ENCODE measurements at regions not wholly inside any gene's neighbourhood (a gene's known extent, or its start where the extent isn't known, plus 50 kb on each side); places are given as distances from the start of the nearest gene placed in this dataset.

- no peak for ATAC-seq
- H3K36me3 ChIP-seq (ENCODE audit: control insufficient read depth, insufficient read depth, low read length), result no peaks in the 10 kb centered on the region
- intact Hi-C loops (cut with micrococcal nuclease), result no loop called here
Measured at GRCh38 chr6:9532621-9533557, 882.0 kb downstream of the TFAP2A start.

GRCh38 chr6:9527679-9528286 lies 887.1 kb downstream of the TFAP2A start:
- Mint-ChIP-seq H3K36me3 (no peaks in the 10 kb centered on the region), H3K27ac (no peak overlapping the region), H3K9me3 (peaks cover 4 to 15% of the 10 kb centered on the region in 2 donors), H3K4me1 (no peaks in the 10 kb centered on the region), H3K4me3 (no peak overlapping the region), H3K27me3 (ENCODE audit: low read depth in 2 of 2) (no peaks in the 10 kb centered on the region)
- Histone ChIP-seq H3K4me1 (ENCODE audit: control insufficient read depth, insufficient read depth, low read length) (no peaks in the 10 kb centered on the region), H3K36me3 (ENCODE audit: control insufficient read depth, insufficient read depth, low read length) (no peaks in the 10 kb centered on the region), H3K27ac (ENCODE audit: low read length) (no peak overlapping the region), H3K27me3 (ENCODE audit: control insufficient read depth, insufficient read depth, low read length) (no peaks in the 10 kb centered on the region), H3K4me3 (ENCODE audit: low read length) (no peak overlapping the region), H3K9me3 (ENCODE audit: control insufficient read depth, insufficient read depth, low read length) (no peaks in the 10 kb centered on the region)
- no peak for ATAC-seq
- no peak for TF ChIP-seq CTCF (IDR thresholded peaks at IDR 0.05)
- 52% methylated on average over 4 of the region's 4 CpGs for WGBS (ENCODE audit: insufficient coverage)
- intact Hi-C loops (cut with micrococcal nuclease), result no loop called here
- DNase-seq, result no peak

More at GRCh38 chr6:9532621-9533557, 882.0 kb downstream of the TFAP2A start:
- Mint-ChIP-seq H3K9me3 (peaks cover 0 to 2% of the 10 kb centered on the region in 2 donors), H3K27ac (no peak overlapping the region), H3K36me3 (no peaks in the 10 kb centered on the region), H3K4me1 (no peaks in the 10 kb centered on the region), H3K27me3 (ENCODE audit: low read depth in 2 of 2) (no peaks in the 10 kb centered on the region), H3K4me3 (no peak overlapping the region)
- Histone ChIP-seq H3K4me1 (ENCODE audit: control insufficient read depth, insufficient read depth, low read length) (no peaks in the 10 kb centered on the region), H3K27me3 (ENCODE audit: control insufficient read depth, insufficient read depth, low read length) (no peaks in the 10 kb centered on the region), H3K9me3 (ENCODE audit: control insufficient read depth, insufficient read depth, low read length) (no peaks in the 10 kb centered on the region), H3K27ac (ENCODE audit: low read length) (no peak overlapping the region), H3K4me3 (ENCODE audit: low read length) (no peak overlapping the region)
- DNase-seq, result no peak
- 47% methylated on average over 2 of the region's 3 CpGs for WGBS (ENCODE audit: insufficient coverage)
- TF ChIP-seq CTCF (IDR thresholded peaks at IDR 0.05), result no peak

GRCh38 chr6:9523462-9523861 lies 891.4 kb downstream of the TFAP2A start:
- no peak for ATAC-seq
- intact Hi-C loops (cut with micrococcal nuclease), result no loop called here
- Histone ChIP-seq H3K27ac (ENCODE audit: low read length) (no peak overlapping the region), H3K4me3 (ENCODE audit: low read length) (no peak overlapping the region), H3K27me3 (ENCODE audit: control insufficient read depth, insufficient read depth, low read length) (no peaks in the 10 kb centered on the region), H3K9me3 (ENCODE audit: control insufficient read depth, insufficient read depth, low read length) (no peaks in the 10 kb centered on the region), H3K36me3 (ENCODE audit: control insufficient read depth, insufficient read depth, low read length) (no peaks in the 10 kb centered on the region), H3K4me1 (ENCODE audit: control insufficient read depth, insufficient read depth, low read length) (no peaks in the 10 kb centered on the region)
- TF ChIP-seq CTCF (IDR thresholded peaks at IDR 0.05), result no peak
- DNase-seq, result no peak
- H3K36me3 Mint-ChIP-seq, result no peaks in the 10 kb centered on the region
- H3K27me3 Mint-ChIP-seq (ENCODE audit: low read depth in 2 of 2), result no peaks in the 10 kb centered on the region
- H3K9me3 Mint-ChIP-seq, result peaks cover 4 to 17% of the 10 kb centered on the region in 2 donors
- no peak overlapping the region for H3K4me3 Mint-ChIP-seq
- H3K4me1 Mint-ChIP-seq, result no peaks in the 10 kb centered on the region
- no peak overlapping the region for H3K27ac Mint-ChIP-seq

Measured in natural killer cell (primary cell).